Activated T-cell treated with anti-CD3 and anti-CD28 coated beads for 1 hour (primary cell): ENCODE measurements at regions not wholly inside any gene's neighbourhood (a gene's known extent, or its start where the extent isn't known, plus 50 kb on each side); places are given as distances from the start of the nearest gene placed in this dataset.

Experiments used
- DNase-seq: peaks from one replicate; pipeline ENCODE4 v3.0.0-alpha.2; 2020; ENCODE audit warnings: low read depth

DNA sequence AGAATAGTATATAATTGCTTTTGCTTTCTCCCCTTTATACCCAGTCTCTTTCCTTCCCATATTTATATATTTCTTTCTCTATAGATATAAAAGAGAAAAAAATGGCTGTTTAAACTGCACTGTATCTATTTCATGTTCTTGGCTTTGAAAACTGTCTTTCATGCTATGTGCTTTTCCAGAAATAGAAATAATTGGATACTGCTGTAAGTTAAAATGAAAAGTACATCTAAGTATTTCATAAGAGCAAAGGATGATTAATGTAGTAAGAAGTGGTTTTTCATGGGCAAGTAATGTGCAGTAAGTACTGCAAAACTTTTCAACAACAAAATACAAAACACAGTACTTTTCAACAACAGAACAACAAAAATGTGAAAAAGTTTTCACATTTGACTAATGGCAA is 237.9 kb downstream of the SNCA start:
- DNase-seq, result no peak

DNA sequence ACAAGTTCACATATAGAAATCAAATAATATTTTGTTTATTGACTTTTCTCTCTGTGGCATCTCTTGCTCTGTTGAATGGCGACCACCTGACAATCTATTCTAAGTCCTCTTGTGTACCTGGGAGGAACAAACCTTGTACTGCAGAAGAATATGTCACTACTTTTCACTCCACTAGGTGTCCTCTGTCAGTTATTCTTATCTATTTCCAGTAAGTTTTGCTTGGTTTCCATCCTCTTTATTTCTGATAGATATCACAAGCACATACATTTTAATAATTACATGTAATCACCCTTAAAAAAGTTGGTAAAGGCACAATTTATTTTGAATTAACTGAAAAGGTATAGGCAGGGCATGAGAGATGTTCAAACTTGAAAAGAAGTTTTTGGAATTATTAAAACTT is 238.4 kb downstream of the SNCA start:
- no peak for DNase-seq

DNA sequence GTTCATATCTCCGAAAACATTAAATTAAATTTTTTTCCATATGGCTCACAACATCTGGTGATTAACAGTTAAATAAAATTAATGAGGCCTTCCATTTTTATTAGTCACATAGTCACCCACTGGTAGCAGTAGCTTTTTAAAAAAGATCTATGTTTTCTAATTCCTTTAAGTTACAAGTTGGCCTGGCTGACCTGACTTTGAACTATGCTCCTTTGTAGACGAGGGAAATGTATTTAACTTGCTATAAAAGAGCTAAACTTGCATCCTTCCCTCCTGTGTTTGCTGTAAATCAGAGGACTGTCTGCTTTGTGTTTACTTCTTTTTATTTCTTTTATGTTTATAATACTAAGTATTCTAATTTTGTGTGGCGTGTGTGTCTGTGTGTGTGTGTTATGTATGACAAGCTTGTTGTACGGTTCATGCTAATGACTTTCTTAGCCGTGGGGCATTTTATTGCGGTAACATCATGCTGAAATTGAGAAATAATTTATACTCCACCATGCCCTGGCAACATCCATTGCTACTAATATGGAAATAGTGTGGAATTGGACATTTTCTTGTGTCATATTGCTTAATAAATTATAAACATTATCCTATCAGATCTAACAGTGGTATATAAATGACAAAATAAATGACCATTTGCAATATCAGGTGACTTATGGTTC is 241.7 kb downstream of the SNCA start:
- DNase-seq, result no peak

DNA sequence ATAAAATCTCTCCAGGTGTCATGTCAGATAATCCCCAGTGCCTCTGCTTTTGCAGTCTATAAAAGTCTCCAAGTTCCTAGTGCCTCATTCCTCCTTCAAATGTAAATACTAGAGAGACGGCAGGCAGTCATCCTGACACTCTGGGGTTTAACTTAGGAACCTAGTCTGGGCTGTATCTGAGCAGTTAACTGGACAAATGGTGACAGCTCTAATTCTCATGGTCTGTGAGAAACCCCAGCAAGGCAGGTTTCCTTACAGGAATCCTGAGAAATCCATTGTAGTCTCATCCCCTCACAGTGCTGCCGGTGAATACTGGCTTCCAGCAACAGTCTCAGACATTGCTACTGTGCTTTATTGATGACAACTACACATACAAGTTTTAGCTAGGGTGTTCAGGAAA is 246.8 kb downstream of the SNCA start:
- no peak for DNase-seq

DNA sequence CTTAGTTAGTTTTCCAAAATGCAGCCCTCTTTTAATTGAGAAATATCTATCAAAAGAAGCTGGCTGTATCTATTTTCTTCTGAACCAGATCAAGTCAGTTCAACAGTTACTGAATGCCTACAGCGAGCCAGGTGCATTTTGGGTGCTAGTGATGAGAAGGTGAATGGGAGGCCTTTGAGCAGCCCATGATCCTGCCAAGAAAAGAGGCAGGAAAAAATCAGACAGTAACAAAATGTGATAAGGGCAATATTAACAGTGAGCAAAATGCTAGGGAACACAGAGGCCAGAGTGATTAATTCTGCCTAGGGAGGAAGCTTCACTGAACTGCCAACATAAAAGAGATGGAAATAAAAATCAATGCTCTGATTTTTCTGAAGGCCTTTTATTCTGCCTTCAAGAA is 248.5 kb downstream of the SNCA start:
- no peak for DNase-seq

DNA sequence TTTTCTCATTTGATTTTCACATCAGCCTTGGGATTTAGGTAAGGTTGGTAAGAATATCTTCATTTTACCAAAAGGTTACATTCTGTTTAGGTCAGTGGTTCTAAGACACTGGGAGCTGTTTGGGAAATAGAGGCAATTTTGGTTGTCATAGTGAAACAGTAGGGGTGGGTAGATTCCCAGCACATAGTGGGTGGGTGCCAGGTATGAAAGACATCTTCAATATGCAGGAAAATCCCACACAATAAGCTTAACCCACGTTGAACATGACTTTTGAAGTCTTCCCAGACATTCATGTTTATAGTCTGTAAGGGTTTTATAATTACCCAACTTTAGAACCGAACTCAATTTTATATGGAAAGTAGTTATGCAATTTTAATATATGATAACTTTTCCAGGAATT is 249.6 kb downstream of the SNCA start:
- DNase-seq, result no peak

DNA sequence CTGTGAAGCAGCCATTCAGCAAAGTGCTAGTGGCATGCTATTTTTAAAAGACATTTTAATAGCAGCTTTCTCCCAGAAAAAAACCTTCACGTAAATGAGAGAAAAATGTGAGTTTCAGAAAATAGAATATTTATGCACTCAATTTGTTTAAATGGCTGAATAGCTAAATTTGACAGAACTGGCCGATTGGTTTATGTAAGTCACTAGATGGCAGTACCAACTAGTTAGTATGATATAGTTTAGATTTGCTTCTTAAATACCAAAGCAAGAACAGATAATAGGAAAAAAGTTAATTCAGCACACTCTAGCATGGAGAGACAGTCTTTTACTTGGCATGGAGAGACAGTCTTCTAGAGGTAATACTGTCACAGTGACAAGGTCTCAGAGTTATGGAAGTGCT is 250.1 kb downstream of the SNCA start:
- DNase-seq, result no peak

DNA sequence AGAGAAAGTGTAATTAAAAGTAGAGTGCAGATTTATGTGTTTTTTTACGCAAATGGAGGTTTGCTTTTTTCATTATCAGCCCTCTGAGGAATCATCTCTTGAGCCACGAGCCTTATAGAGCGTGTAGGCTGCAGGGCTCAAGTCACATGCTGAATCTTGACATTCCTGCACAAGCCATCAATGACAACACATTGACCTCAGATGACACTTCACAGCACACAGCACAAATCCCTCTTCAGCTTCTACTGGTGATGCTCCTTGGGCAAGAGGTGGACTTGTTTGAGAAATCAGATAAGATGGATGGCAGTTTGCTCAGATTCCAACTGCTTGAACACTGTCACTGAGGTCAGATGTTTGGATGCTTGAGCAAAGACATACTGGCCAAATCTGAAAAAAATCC is 250.6 kb downstream of the SNCA start:
- no peak for DNase-seq

DNA sequence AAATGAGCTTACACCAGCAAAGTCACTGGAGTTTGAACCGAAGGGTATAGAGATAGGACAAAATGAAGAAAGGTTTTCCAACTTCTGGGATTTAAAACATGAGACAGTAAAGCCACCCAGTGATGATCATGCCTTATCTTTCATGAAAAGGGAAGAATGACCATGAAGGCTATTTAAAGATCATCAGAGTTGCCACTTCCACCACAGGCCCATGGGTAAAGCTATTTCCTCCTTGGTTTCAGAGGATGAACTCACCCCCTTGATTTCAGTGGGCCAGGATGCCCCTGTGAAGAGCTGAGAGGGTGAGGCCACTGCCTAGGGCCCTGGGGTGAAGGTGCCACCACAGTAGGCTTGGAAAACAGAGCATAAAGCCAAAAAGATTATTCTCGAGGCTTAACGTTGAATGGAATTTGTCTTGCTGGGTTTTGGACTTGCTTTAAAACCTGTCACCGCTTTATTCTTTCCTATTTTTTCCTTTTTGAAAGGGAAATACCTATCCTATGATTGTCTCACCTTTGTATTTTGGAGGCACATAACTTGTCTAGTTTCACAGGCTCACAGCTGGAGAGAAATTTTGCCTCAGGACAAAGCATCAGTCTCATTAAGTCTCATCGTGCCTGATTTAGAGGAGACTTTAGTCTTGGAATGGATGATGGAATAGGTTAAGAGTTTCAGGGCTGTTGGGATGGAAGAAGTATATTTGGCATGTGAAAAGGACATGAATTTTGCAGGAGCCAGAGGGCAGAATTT is 254.0 kb downstream of the SNCA start:
- no peak for DNase-seq

DNA sequence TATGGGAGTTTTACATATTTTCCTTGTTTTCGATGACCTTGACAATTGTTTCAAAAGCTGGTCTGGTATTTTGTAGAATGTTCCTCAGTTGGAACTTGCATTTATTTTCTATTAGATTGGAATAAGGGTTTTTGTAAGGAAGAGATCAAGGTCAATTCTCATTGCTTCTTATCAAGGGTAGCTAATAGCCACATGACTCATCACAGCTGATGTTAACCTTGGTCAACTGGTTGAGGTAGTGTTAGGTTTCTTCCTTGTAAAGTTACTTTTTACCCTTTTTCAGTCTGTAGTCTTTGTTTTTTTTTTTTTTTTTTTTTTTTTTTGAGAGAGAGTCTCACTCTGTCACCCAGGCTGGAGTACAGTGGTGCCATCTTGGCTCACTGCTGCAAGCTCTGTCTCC is 257.2 kb downstream of the SNCA start:
- no peak for DNase-seq

DNA sequence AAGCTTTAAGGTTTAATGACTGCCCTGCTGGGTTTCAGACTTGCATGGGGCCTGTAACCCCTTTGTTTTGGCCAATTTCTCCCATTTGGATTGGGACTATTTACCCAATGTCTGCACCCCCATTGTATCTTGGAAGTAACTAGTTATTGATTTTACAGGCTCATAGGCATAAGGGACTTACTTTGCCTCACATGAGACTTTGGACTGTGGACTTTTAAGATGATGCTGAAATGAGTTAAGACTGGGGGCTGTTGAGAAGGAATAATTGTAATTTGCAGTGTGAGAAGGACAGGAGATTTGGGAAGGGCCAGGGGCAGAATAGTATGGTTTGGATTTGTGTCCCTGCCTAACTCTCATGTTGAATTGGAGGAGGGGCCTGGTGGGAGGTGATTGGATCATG is 260.7 kb downstream of the SNCA start:
- DNase-seq, result no peak

DNA sequence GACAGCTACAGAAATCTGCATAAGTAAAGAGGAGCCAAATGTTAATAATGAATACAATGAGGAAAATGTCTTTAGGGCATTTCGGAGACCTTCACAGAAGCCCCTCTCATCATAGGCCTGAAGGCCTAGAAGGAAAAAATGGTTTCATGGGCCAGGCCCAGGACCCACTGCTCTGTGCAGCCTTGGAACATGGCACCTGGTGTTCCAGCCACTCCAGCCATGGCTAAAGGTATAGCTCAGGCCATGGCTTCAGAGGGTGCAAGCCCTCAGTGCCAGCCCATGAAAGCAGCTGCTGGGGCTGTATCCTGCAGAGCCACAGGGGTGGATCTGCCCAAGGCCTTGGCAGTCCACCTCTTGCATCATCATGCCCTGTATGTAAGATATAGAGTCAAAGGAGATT is 261.1 kb downstream of the SNCA start:
- no peak for DNase-seq

DNA sequence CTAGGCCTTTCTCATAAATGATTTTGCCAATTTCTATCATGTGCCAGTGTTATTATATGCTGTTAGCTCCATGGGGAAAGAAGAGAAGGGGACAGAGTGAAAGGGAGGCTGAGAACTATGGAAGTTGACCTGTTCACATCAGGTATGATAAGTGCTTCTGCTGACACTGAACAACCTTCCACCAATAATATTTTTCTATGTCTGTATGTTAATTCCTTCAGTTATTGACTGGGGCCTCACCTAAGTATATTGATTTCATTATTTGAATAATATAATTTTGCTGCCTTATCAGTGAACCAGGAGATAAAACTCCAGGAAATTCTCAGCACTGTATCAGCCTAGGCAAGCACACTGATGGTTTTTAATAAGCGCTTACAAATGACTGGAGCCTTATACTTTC is 262.8 kb downstream of the SNCA start:
- no peak for DNase-seq

DNA sequence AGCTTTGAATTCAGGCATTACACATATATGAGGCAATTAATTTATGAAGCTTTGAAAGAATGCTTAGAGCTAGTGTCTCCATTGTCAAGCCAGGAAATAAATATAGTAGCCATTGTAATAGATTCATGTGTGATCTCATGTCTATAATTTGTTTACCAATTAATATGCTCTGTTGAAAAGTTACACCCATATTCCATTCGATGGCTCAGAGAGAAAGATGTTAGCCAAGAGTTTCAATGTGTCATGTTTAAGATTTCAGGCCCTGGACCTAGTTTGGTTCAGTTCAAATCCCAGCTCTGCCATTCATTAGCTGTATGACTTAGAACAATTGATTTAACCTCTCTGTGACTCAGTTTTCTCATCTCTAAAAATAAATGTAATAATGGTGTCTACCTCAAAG is 263.3 kb downstream of the SNCA start:
- no peak for DNase-seq

DNA sequence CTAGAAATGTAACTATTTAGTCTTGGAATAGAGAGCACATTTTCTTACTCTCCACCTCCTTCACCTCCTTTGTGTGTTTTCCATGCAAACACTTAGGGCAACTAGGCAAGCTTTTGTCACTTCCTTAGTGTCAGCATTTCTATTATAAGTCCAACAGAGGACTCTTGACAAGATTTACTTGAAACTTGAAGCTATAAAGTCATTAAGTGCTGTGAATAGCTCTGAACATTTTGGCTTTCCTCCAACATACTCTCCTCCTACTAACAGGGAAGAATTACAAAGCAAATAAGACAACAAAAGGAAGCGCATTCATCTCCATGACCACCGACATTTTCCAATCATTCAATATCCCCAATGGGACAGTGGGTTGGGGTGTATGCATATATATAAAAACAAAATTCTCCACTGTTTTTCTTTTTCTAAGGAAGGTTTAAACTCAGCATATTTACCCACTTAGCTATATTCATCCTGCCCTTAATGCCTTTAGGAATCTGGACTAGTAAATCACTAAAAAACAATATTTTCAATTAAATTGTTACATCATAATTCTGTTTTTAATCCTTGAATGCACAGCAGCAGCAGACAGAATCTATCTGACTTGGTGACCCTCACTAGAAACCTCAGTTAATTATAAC is 264.6 kb downstream of the SNCA start:
- no peak for DNase-seq

DNA sequence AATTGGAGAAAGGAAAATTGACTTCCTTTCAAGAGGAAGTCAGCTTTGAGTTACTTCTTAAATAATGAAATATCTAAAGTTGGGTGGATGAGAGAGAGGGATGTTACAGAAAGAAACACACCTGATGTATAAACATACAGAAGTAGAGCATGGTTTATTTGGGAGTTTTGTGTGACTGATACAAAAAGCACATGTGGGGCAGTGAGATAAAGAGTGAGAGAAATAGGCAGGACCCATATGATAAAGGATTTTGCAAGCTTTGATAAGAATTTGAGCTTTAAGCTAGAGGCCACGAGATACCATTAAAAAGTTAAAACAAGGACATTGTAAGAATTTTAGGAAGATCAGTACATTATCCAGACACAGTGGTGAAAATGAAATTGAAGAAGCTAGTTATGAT is 263.3 kb upstream of the GPRIN3 start:
- no peak for DNase-seq

DNA sequence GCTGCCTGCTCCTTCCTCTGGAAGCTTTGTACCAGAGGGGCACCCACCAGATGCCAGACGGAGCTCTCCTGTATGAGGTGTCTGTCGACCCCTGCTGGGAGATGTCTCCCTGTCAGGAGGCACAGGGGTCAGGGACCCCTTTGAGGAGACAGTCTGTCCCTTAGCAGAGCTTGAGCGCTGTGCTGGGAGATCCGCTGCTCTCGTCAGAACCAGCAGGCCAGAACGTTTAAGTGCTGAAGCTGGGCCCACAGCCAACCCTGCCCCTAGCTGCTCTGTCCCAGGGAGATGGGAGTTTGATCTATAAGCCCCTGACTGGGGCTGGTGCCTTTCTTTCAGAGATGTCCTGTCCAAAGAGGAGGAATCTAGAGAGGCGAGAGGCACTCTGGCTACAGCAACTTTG is 260.3 kb upstream of the GPRIN3 start:
- DNase-seq, result no peak

DNA sequence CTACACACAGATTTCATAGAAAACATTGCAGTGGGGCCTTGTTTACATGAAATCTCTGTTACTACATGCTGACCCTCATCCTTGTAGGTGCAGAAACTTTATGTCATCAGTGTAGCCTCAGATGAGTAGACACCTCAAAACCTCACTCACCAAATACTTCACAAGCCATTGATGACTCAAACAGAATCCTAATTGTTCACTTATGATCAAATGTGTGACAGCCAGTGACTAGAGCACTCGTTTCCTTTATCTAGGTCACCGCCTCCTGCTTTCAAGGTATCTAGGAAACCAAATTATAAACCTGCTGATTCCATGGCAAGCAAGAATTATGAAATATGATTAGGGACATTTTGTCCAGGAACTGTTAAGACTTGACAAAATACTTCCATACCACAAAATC is 255.8 kb upstream of the GPRIN3 start:
- DNase-seq, result no peak

DNA sequence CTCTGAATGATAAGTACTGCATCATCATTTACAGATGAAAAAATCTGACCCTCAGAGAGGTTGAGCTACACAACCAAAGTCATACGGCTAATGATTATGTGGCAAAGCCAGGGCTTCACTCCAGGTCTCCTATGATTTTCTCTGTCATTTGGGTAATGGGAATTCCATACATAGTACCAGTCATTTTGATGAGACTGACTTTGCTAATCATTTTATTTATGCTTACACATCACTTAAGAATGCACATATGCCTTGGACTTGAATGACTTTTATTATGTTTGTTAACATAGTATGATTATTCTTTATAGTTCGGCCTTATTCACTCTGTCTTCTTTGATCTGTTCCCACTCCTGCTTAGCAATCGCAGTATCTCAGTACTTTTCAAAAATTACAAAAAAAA is 255.1 kb upstream of the GPRIN3 start:
- no peak for DNase-seq

DNA sequence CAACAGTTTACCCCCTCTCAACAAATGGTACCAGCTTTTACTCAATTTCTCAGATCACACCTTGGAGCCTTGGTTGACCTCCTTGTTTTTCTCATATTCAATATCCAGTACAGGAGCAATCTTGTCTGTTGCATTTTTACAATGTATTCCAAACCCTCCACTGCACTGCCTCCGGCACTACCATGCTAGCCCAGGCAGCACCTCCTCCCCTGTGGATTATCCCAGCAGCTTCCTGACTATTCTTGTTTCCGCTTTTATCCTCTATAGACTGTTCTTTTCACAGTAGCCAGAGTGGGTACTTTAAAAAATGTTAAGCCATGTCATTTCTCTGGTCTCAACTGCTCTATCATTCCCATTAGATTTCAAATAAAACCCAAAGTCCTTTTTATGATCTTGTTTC is 253.4 kb upstream of the GPRIN3 start:
- DNase-seq, result no peak

DNA sequence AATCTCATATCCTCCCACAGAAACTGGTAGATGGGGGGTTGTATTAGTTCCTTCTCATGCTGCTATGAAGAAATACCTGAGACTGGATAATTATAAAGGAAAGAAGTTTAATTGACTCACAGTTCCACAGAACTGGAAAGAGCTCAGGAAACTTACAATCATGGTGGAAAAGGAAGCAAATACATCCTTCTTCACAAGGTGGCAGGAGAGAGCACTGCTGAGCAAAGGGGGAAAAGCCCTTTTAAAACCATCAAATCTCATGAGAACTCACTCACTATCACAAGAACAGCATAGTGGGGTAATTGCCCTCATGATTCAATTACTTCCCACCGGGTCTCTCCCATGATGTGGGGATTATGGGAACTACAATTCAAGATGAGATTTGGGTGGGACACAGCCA is 250.5 kb upstream of the GPRIN3 start:
- DNase-seq, result no peak

DNA sequence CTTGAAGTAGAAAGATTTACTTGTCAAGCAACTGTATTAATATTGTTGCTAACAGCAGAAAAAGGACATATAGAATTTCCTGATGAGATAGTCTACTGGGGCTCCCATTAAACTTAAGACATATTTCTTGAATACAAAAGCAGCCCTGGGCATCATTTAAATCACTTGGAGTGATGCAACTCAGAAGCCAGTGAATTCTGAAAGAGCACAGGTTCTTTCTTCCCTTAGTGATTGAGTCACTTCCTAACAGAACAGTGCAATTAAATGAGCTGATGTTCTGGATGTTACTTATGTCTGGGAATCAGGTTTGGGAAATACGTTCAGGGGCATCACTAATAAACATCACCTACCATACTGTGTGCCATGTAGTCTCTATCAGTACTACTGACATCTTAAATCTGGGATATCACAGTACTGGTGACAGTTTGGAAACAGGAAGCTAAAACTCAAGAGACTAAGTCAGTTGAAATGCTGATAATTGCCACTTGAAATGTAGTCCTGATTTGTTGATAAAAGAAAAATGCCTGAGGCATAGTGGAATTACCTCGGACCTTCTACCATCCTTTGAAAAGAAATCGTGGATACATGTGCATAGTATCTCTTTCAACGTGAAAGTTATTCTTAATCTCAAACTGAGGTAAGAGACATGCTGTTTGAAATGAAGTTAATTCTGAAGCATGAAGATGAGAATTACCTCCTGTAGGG is 249.2 kb upstream of the GPRIN3 start:
- no peak for DNase-seq

DNA sequence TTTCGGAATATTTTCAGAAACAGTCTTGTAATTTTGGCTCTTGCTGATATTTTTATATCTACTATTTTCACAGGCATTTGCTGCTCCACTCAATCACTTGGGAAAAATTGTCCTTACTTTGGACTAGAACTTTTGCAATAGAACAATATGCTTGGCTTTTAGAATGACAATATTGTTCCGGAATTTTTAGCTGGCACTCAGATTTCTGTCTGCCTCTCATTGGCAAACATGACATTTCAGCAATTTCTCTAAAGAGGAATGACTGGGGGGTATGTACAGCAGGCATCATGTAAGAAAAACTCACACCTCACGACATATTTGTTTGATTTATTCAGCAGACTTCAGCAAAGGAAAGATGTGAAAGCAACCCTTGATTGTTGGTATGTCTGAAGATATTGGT is 243.6 kb upstream of the GPRIN3 start:
- no peak for DNase-seq
